ENCODE measurements at regions not wholly inside any gene's neighbourhood (a gene's known extent, or its start where the extent isn't known, plus 50 kb on each side); places are given as distances from the start of the nearest gene placed in this dataset.
"Not testable (repeated sequence)": the region's sequence is repeated elsewhere in the genome, so short reads cannot be mapped to it uniquely, and the experiment has no call there.

DNA sequence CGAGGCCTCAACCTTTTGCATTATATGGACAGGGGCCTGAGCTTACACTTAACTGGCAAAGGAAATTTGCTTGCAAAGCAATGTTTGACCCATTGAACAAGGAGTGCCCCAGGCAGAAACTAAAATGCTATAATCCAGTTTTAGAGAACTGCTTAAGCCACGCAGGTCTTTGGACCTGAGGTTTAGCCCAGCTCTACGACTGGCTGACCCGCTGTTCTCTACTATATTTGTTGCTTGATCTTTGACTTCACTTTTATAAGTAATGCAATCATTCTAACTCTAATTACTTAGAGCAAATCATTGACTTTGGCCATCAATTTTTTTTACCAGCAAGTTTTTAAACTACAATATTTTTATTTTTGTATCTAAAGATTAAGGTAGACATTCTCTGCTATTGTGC, 268.8 kb downstream of the MREG start:
- no peak for DNase-seq

- DNase-seq, result no peak
Measured at GRCh38 chr2:215743066-215743465, 270.3 kb downstream of the MREG start.

DNA sequence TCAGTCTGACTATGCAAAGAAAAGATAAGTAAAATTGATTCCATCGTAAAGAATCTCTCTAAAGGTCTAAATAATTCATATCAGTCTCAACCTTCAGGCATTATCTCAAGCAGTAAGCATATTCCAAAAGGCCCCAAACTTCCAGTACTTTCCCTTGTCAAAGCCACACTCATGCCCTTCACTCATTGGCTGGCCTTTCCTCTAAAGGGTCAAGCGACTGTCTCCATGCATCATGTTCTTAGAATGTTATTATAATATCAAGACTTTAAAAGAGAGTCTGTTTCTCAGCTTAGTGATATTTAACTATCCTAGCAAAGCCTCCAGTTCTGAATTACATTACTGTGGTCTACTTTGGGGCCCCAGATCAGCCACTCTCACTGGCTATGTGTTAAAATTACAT, 271.3 kb downstream of the MREG start:
- no peak for DNase-seq

DNA sequence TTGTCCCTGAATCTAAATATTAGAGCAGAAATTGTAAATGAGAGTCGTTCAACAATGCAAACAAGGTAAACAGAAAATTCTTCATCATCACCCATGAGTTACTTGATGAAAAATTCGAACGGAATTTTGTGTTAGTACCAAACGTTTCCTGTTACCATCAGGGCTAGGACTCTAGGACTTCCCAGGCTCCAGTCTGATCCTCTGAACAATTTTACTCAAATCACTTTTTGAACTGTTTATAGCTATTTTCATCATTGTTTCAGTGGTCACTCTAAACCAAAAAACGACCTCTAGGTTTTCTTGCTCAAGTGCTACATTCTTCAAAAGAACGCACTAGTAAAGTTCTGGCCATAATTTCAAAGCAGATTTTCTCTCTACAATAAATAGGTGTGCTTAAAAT, 273.3 kb downstream of the MREG start:
- DNase-seq, result no peak

DNA sequence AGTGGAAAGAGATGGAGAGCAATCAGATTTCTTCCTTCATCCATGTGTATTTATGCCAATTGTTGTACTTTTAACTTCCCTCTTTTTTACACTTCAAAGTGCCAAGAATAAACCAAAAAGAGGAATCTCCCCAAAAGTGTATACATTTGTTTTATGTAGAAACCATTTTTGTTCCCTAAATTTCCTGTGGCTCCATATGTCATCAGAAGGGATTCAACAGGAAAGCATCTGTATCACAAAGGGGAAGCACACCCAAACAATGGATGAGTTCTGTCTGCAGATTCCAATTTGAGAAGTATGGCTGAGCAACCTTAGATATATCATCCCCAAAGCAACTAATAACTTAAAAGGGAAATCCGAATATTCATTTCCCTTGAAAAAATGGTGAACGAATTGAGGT, 275.0 kb downstream of the MREG start:
- no peak for DNase-seq

DNA sequence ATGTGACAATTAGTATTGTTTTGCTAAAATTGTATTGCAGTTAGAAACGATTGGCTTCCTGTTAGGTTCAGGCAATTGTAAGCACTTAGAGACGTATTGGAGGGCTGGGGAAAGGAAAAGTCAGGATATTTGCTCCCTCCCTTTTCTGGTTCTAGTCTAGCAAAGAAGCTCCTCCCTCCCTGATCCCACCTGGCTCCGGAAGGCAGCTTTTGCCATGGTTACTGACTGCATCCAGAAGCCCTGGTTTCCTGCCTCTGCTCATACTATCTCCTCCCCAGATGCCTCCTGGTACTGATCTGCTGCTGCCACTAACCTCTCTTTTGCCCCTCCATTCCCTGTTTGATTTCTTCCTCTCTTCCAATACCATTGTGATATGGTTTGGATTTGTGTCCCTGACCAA, 275.9 kb downstream of the MREG start:
- no peak for DNase-seq

- no peak for DNase-seq
Measured at GRCh38 chr2:215736653-215737290, 276.6 kb downstream of the MREG start.

GRCh38 chr2:215731108-215731658, 282.2 kb downstream of the MREG start:
- DNase-seq, result no peak

GRCh38 chr2:215729985-215730620, 283.2 kb downstream of the MREG start:
- no peak for DNase-seq

- DNase-seq, result no peak
Measured at GRCh38 chr2:215728504-215729065, 284.8 kb downstream of the MREG start.

DNA sequence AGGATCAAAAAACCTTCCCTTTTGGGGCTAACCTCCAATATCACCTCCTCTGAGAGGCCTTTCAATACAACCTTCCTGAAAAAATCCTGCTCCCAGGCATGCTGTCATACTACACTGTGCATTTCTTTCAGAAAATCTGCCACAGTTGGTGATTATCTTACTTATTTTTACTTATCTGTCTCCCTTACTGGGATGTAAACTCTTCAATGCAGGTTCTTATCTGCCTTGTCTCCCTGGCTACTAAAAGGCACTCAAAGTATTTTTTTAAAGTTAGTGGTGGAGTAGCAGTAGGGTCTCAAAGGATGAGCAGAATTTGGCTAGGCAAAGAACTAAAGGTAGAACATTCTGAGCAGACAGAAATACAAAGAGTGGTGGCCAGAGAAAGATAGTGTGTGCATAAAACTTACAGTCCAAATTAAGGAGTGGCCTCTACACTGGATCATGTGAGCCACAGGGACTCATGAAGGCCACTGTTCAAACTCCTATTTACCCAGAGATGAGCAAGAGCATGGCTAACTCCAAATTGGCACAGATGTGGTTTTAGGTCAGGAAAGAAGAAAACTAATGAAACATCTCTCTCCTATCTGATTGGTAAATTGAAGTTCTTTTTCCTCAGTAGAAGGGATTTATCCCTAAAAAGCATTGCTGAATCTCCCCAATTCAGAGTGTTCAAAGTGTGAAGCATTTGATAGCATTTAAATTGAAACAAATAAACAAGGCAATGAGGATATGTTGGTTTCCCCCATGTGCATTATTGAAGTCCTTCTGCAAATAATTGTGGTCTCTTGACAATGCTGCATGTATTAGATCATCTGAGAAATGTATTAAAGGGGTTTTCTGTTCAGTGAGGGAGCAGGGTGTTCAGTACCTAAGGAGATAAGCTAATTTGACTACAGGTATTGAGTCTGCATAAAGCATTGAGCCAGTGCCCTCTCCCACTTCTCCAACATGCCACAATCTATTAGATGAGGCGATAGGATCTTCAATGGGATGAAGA, 285.5 kb downstream of the MREG start:
- DNase-seq, result no peak

GRCh38 chr2:215726070-215726469, 287.3 kb downstream of the MREG start:
- no peak for DNase-seq

DNA sequence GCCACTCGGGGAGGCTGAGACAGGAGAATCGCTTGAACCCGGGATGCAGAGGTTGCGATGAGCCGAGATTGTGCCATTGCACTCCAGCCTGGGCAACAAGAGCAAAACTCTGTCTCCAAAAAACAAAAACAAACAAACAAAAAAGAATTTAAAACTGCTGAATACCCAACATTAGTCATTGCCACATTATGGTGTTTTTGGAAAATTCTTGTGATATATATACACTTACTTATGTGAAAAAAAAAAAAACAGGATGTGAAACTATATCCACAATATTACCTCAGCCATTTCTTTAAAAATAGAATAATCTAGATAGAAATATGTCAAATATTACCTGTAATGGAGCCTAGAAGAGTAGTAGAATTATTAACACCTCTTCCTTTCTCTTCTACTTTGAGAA, 288.3 kb upstream of the FN1 start:
- no peak for DNase-seq

DNA sequence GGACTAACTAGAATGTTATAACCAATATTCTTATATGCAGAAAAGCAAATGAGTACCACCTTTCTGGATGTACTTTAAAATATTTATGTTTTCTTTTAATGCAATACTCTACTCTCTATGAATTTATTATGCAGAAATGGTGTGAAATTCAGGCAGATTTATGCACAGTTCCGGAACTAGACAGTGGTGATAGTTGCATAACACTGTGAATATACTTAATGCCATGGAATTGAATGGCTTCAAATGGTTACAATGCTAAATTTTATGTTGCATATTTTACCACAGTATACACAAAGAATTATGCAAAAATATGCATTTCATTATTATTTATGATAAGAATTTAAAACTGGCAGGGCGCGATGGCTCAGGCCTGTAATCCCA, 287.8 kb upstream of the FN1 start:
- DNase-seq, result no peak

GRCh38 chr2:215722986-215723630, 287.2 kb upstream of the FN1 start:
- no peak for DNase-seq

- no peak for DNase-seq
Measured at GRCh38 chr2:215722125-215722524, 286.3 kb upstream of the FN1 start.

DNA sequence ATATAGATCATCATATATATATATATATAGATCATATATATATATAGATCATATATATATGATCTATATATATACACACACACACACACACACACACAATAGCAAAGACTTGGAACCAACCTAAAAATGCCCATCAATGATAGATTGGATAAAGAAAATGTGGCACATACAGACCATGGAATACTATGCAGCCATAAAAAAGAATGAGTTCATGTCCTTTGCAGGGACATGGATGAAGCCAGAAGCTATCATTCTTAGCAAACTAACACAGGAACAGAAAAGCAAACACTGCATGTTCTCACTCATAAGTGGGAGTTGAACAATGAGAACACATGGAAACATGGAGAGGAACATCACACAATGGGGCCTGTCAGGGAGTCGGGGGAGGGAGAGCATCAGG, 285.6 kb upstream of the FN1 start:
- DNase-seq, result not testable (repeated sequence)

GRCh38 chr2:215718890-215719289, 283.0 kb upstream of the FN1 start:
- no peak for DNase-seq

- no peak for DNase-seq
Measured at GRCh38 chr2:215718436-215718835, 282.6 kb upstream of the FN1 start.

- no peak for DNase-seq
Measured at GRCh38 chr2:215717501-215718381, 281.9 kb upstream of the FN1 start.

DNA sequence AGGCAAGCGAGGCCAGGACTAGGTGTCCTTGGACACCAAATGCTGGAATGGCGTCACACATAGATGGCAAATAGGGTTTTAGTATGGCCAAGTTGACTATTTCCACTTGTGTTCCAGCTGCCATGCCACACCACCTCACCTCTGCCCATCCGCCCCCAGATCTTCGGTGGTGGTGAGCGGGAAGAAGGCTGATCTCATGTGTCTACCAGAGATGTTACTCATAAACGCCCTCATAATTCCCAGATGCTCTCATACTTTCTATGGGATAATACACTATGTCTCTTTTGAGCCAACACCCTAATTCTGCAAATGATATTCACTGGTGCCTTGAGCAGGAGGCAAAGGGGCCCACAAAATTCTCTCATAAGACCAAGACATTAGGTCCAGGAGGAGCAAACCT, 281.1 kb upstream of the FN1 start:
- no peak for DNase-seq

All from occipital lobe (tissue), 1 donor.